K562 (cell line): ENCODE measurements at regions not wholly inside any gene's neighbourhood (a gene's known extent, or its start where the extent isn't known, plus 50 kb on each side); places are given as distances from the start of the nearest gene placed in this dataset.
A peak's percentile ranks its signal among the peaks of the same experiment; 100 is the strongest.

Source experiments
- ATAC-seq: fragments of 200-7000 bp; cut with Tn5 transposase; 3 replicates; pipeline ENCODE4 v1.9.1; 2020; ENCODE audit warnings: moderate library complexity
- BruUV-seq: library from RNA; stranded (reverse); fragments of 400-500 nt; replicated peaks from 2 replicates; lab custom pipeline; 2021; lab: Mats Ljungman, UMichigan
- CTCF ChIA-PET: fragments of 300-600 bp; formaldehyde crosslinking; extraction: SDS; loops from one replicate; lab custom pipeline; 2021; ENCODE audit warnings: low intra/inter-chr PET ratio; lab: Yijun Ruan, JAX
- POLR2A ChIA-PET: fragments of 300-600, 350-650 bp; sonication (Branson Sonifier 250); formaldehyde crosslinking; extraction: SDS; loops from one replicate; lab custom pipeline; 2021; ENCODE audit warnings: antibody characterized with exemption, inconsistent platforms; lab: Yijun Ruan, JAX
- DNase-seq, 4 experiments: peaks; one replicate each; pipeline versions ENCODE4 v3.0.0 to v3.0.0-alpha.2; 2011 to 2018; ENCODE audit warnings: low spot score in 3 of 4, mixed read lengths in 3 of 4; ENCODE audit errors: extremely low read depth in 1 of 4
- FAIRE-seq: peaks from 2 replicates; lab custom pipeline; 2011; peaks lifted over from hg19 to GRCh38; lab: Jason Lieb, UNC
- H2AFZ ChIP-seq: 2 replicates; pipeline ENCODE4 v1.6.0; 2011; ENCODE audit warnings: low read depth, low read length, control low read depth, inconsistent platforms
- H3K27ac ChIP-seq: fragments of 200-600 bp; 3 replicates; pipeline ENCODE4 v1.8.0; 2011; ENCODE audit warnings: low read depth, mild to moderate bottlenecking, control low read depth, inconsistent platforms, low read length, moderate library complexity, mixed read lengths; ENCODE audit errors: extremely low read depth
- H3K27me3 ChIP-seq, 2 experiments: fragments of 300-600 bp in 1 of 2; 2 replicates in 1 of 2; 3 replicates in 1 of 2; pipeline versions ENCODE4 v1.6.0 to v1.8.0; 2011; ENCODE audit warnings: inconsistent platforms in 2 of 2, low read length in 2 of 2, mild to moderate bottlenecking in 1 of 2, mixed read lengths in 1 of 2, moderate library complexity in 1 of 2; ENCODE audit not compliant: control insufficient read depth in 2 of 2, insufficient read depth in 2 of 2
- H3K36me3 ChIP-seq: fragments of 300-600 bp; 3 replicates; pipeline ENCODE4 v1.8.0; 2011; ENCODE audit warnings: mild to moderate bottlenecking, low read length, inconsistent platforms; ENCODE audit not compliant: control insufficient read depth, insufficient read depth
- H3K4me1 ChIP-seq, 2 experiments: fragments of 200-600 bp in 1 of 2; replicated peaks in 1 of 2; 2 replicates in 1 of 2; 3 replicates in 1 of 2; pipeline versions ENCODE4 v1.5.1 to v1.8.0; 2011; ENCODE audit warnings: inconsistent platforms in 2 of 2, low read length in 2 of 2, mild to moderate bottlenecking in 1 of 2, mixed read lengths in 1 of 2, moderate library complexity in 1 of 2; ENCODE audit not compliant: control insufficient read depth in 2 of 2, insufficient read depth in 2 of 2
- H3K4me2 ChIP-seq: 2 replicates; pipeline ENCODE4 v1.6.1; 2011; ENCODE audit warnings: low read length, control low read depth, inconsistent platforms, mixed read lengths; ENCODE audit not compliant: insufficient read depth
- H3K4me3 ChIP-seq: fragments of 200-600 bp; sonication (generic), shearing (Covaris generic); 2 replicates; pipeline ENCODE4 v1.5.1; 2016; ENCODE audit warnings: control low read depth, inconsistent platforms
- H3K79me2 ChIP-seq: fragments of 200-600 bp; 3 replicates; pipeline ENCODE4 v1.8.0; 2011; ENCODE audit warnings: low read length, inconsistent platforms; ENCODE audit not compliant: control insufficient read depth, insufficient read depth
- H3K9ac ChIP-seq, 2 experiments: 2 replicates each; pipeline versions ENCODE4 v1.6.0 to v1.6.1; 2011; ENCODE audit warnings: low read depth in 2 of 2, low read length in 2 of 2, control low read depth in 1 of 2, inconsistent platforms in 1 of 2, mild to moderate bottlenecking in 1 of 2, mixed read lengths in 1 of 2; ENCODE audit not compliant: insufficient read depth in 1 of 2
- H3K9me1 ChIP-seq: one replicate; pipeline ENCODE4 v1.6.0; 2011; ENCODE audit warnings: inconsistent platforms, mild to moderate bottlenecking, low read length, moderate library complexity; ENCODE audit not compliant: control insufficient read depth, insufficient read depth
- H3K9me3 ChIP-seq: replicated peaks from 2 replicates; pipeline ENCODE4 v1.5.1; 2011; ENCODE audit warnings: low read depth, low read length, inconsistent platforms; ENCODE audit not compliant: control insufficient read depth, insufficient read depth
- H4K20me1 ChIP-seq: replicated peaks from 2 replicates; pipeline ENCODE4 v1.6.1; 2011; ENCODE audit warnings: low read length, inconsistent platforms, mixed read lengths; ENCODE audit not compliant: control insufficient read depth, insufficient read depth
- FOXA1 ChIP-seq: fragments of 450-650 bp; IDR thresholded peaks from 2 replicates; pipeline ENCODE4 v1.6.1; 2016; ENCODE audit warnings: mild to moderate bottlenecking, borderline replicate concordance
- HIVEP1 ChIP-seq: fragments of 250-450 bp; sonication (Bioruptor Pico); IDR thresholded peaks from 2 replicates; pipeline ENCODE4 v1.4.0; 2020; ENCODE audit warnings: mild to moderate bottlenecking
- NCOR1 ChIP-seq: fragments of 450-650 bp; IDR thresholded peaks from 2 replicates; pipeline ENCODE4 v1.6.1; 2016; ENCODE audit warnings: mild to moderate bottlenecking, moderate library complexity
- RBM25 ChIP-seq: fragments of 200-400 bp; formaldehyde crosslinking; IDR thresholded peaks from 2 replicates; pipeline ENCODE4 v1.6.1; 2018; ENCODE audit warnings: low read length, low read depth, moderate library complexity; ENCODE audit not compliant: severe bottlenecking
- SP1 ChIP-seq: sonication (generic); formaldehyde crosslinking; IDR thresholded peaks from 2 replicates; pipeline ENCODE4 v1.8.1; 2022; ENCODE audit warnings: mild to moderate bottlenecking, missing genetic modification reagents
- TAF7 ChIP-seq: fragments of 450-650 bp; IDR thresholded peaks from 2 replicates; pipeline ENCODE4 v1.6.1; 2016; ENCODE audit warnings: missing genetic modification characterization, missing compliant biosample characterization
- XRCC4 ChIP-seq: IDR thresholded peaks from one replicate; pipeline ENCODE4 v1.6.1; 2011; ENCODE audit not compliant: insufficient read depth, insufficient read length; ENCODE audit errors: extremely low read depth
- ZNF12 ChIP-seq: sonication (generic); formaldehyde crosslinking; IDR thresholded peaks from 2 replicates; pipeline ENCODE4 v1.4.0; 2020; ENCODE audit warnings: mild to moderate bottlenecking, missing genetic modification reagents
- ZNF239 ChIP-seq: fragments of 250-450 bp; sonication (Bioruptor Pico); IDR thresholded peaks from 2 replicates; pipeline ENCODE4 v1.4.0; 2020; ENCODE audit warnings: mild to moderate bottlenecking
- WGBS: fragments of 100-300 bp; shearing (Covaris generic); methylation state at CpG from one replicate; pipeline ENCODE4 v1.1.6; 2016; ENCODE audit warnings: low coverage, mixed read lengths; ENCODE audit not compliant: insufficient coverage; ENCODE audit errors: missing lambda C conversion rate; 5-methylcytosine and 5-hydroxymethylcytosine counted together
- in situ Hi-C: fragments of 300-500 bp; cut with MboI; formaldehyde crosslinking; loops from 4 replicates; pipeline ENCODE4 v1.15.0; 2018; ENCODE audit warnings: inconsistent platforms, mixed read lengths
- intact Hi-C: fragments of 100-400 bp; cut with micrococcal nuclease; formaldehyde crosslinking; loops from 2 replicates; pipeline ENCODE4 v1.14.2; 2022
- TF ChIP-seq, protein P1 (sequence below): fragments of 450-650 bp; IDR thresholded peaks from 2 replicates; pipeline ENCODE4 v1.6.1; 2016; ENCODE audit warnings: borderline replicate concordance

DNA sequence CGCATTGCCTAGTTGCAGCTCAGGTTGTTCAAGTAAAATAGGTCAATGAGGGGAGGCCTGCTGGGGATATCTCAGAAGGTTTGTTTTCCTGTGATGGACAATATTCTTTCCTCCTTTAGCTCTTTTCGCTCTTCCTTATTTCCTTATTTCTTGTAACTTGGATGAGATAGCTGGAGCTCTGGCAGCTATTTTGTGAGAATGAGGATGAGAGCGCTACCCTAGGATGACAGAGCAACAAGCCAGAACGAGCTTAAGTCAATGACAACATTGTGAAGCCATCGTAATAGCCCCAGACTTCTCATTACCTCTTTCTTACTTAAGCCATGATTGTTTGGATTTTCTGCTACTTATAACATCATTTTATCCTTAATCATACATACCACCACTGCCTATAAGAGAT is 124.3 kb upstream of the GATB start:
- TF ChIP-seq RBM25, result peak; percentile 87
- no peak for TF ChIP-seq TAF7 (tag)
- no peak overlapping the region for H3K4me2 ChIP-seq
- H3K27ac ChIP-seq, result no peak overlapping the region
- H3K4me3 ChIP-seq, result no peak overlapping the region
- no peaks in the 10 kb centered on the region for H3K9me3 ChIP-seq
- H3K4me1 ChIP-seq, result no peaks in the 10 kb centered on the region
- BruUV-seq, result no TSS peak
- POLR2A ChIA-PET, result no interaction called here
- DNase-seq, result no peak
- in situ Hi-C loops, result no loop called here
- H2AFZ ChIP-seq, result no peak overlapping the region
- intact Hi-C loops, result no loop called here
- H3K79me2 ChIP-seq, result no peaks in the 10 kb centered on the region
- H4K20me1 ChIP-seq, result no peaks in the 10 kb centered on the region
- peaks cover 0 to 12% of the 10 kb centered on the region in 2 experiments; a peak in 2 of 5 replicates for H3K27me3 ChIP-seq
- no peaks in the 10 kb centered on the region for H3K36me3 ChIP-seq
- H3K9me1 ChIP-seq, result no peaks in the 10 kb centered on the region
- no peak for ATAC-seq
- WGBS, result 0% methylated on average over 5 of the region's 5 CpGs
- H3K9ac ChIP-seq, result no peak overlapping the region
- no peak for FAIRE-seq
- CTCF ChIA-PET, result no interaction called here

DNA sequence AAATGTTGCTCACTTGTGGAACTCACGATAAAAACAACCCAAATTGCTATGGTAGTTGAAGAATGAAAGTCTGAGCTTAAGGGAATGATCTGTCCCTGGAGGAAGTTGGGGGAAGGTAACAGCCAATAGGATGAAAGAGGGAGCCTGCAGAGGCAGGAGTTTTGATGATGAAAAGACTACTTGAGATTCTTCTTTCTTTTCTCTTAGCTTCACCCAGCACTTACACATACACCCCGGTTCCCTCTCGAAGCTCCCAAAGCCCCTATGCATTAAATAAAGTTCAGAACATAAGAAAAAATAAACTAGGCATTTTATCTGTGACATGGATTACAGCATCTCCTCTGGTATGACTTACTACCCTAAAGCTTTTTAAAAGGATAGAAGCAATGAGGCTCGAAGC is 122.9 kb upstream of the GATB start:
- intact Hi-C loops, result no loop called here
- TF ChIP-seq NCOR1 (no peak), SP1 (CRISPR knock-in tag) (no peak), FOXA1 (no peak), ZNF12 (no peak), ZNF239 (CRISPR knock-in tag) (no peak), HIVEP1 (CRISPR knock-in tag) (no peak), XRCC4 (no peak)
- TF ChIP-seq, protein P1, sequence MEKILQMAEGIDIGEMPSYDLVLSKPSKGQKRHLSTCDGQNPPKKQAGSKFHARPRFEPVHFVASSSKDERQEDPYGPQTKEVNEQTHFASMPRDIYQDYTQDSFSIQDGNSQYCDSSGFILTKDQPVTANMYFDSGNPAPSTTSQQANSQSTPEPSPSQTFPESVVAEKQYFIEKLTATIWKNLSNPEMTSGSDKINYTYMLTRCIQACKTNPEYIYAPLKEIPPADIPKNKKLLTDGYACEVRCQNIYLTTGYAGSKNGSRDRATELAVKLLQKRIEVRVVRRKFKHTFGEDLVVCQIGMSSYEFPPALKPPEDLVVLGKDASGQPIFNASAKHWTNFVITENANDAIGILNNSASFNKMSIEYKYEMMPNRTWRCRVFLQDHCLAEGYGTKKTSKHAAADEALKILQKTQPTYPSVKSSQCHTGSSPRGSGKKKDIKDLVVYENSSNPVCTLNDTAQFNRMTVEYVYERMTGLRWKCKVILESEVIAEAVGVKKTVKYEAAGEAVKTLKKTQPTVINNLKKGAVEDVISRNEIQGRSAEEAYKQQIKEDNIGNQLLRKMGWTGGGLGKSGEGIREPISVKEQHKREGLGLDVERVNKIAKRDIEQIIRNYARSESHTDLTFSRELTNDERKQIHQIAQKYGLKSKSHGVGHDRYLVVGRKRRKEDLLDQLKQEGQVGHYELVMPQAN, result no peak
- Histone ChIP-seq H4K20me1 (no peaks in the 10 kb centered on the region), H3K79me2 (no peaks in the 10 kb centered on the region), H3K4me2 (no peak overlapping the region), H3K9me1 (no peaks in the 10 kb centered on the region), H3K4me1 (no peaks in the 10 kb centered on the region), H3K9ac (no peak overlapping the region), H3K36me3 (no peaks in the 10 kb centered on the region), H3K9me3 (no peaks in the 10 kb centered on the region), H3K27me3 (peaks cover 0 to 22% of the 10 kb centered on the region in 2 experiments; a peak in 3 of 5 replicates), H3K27ac (no peak overlapping the region), H2AFZ (no peak overlapping the region), H3K4me3 (no peak overlapping the region)
- FAIRE-seq, result no peak
- in situ Hi-C loops, result no loop called here
- 0% methylated on average over 4 of the region's 4 CpGs for WGBS
- BruUV-seq, result no TSS peak
- ChIA-PET CTCF (no interaction called here), POLR2A (no interaction called here)
- DNase-seq, result no peak
- no peak for ATAC-seq
